ENCODE measurements at regions not wholly inside any gene's neighbourhood (a gene's known extent, or its start where the extent isn't known, plus 50 kb on each side); places are given as distances from the start of the nearest gene placed in this dataset.
"Not testable (repeated sequence)": the region's sequence is repeated elsewhere in the genome, so short reads cannot be mapped to it uniquely, and the experiment has no call there.

DNA sequence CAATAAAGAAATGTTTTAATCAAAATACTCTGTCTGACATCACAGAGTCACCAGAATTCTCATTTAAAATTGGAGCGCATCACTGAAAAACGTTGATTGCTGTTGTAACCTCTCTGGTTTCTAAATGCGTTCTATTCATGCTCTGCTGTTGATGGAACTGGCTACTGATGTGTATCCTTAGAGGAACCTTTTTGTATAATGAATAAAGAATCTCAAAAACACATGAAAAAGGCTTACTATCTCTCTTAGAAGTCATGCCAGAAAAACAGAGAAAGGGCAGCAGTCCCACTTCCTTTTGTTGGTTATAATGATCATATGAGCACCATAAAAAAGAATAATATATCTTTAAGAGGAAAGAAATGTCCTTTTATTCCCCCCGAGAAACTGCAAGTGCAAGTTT is 615.5 kb downstream of the TLE1 start:
- no peak for DNase-seq (ENCODE audit: low spot score)

DNA sequence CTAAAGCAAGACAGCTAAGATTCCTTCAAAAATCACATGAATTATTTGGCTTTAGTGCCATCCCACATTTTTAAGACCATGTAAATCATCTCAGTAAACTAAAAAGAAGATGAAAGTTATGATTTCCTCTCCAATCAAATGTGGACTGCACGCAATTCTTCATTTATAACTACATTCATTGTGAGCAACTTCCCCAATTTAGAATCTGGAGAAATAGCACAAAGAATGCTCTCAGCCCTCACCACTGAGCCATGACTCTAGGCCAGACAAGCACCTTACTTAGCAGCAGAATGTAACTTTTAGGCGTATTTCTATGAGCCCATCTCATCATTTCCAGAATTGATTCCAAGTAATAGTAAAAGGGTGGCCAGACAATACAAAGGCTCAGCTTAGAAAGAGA is 616.6 kb downstream of the TLE1 start:
- no peak for DNase-seq (ENCODE audit: low spot score)

DNA sequence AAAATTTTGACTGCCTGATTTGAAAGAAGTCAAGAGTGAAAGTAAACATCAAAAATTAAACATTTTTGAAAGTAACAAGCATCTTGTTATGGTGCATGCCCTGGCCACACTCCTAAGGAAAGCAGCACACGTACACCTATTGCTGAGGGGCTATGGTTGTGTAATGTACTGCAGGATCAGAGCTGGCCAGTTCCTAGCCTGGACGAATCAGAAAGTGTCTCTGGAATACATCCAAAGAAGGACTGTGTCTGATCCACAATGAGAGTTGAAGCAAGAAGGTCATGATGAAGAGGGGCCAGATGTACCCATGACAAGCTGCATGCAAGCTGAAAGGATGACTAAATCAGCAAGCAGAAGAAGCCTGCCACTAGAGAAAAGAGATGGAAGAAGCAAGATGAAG is 618.2 kb downstream of the TLE1 start:
- DNase-seq (ENCODE audit: low spot score) = no peak

DNA sequence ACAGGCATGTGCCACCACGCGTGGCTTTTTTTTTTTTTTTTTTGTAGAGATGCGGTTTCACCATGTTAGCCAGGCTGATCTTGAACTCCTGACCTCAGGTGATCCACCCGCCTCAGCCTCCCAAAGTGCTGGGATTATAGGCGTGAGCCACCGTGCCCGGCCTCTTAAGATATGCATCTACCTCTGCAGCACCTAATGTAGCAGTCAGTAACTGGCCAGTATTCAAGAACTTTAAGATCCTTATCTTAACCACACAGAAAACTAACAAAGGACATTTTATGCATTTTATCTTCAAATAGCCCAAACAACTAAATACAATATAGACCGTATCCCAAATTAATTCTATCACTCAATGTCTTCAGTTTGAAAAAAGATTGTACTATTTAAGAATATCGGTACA is 618.7 kb downstream of the TLE1 start:
- no peak for DNase-seq (ENCODE audit: low spot score)

DNA sequence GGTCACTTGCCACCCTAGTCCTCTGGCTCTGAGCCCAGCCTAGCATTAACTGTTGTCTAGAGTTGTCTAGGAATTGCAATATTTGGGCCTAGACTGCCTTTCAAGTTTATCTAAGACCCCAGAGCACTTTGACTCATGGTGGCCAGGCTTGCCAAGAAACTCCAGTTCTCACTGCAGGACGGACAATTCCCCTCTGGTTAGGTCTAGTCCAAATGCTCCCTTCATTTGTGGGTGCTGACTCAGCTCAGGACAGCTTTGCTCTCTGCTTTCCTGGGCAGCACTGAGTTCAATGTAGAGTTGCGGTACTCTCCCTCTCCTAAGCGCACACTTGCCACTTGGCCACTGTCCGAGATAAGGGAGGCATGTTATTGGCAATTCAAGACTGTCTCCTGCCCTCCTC is 619.4 kb downstream of the TLE1 start:
- no peak for DNase-seq (ENCODE audit: low spot score)

DNA sequence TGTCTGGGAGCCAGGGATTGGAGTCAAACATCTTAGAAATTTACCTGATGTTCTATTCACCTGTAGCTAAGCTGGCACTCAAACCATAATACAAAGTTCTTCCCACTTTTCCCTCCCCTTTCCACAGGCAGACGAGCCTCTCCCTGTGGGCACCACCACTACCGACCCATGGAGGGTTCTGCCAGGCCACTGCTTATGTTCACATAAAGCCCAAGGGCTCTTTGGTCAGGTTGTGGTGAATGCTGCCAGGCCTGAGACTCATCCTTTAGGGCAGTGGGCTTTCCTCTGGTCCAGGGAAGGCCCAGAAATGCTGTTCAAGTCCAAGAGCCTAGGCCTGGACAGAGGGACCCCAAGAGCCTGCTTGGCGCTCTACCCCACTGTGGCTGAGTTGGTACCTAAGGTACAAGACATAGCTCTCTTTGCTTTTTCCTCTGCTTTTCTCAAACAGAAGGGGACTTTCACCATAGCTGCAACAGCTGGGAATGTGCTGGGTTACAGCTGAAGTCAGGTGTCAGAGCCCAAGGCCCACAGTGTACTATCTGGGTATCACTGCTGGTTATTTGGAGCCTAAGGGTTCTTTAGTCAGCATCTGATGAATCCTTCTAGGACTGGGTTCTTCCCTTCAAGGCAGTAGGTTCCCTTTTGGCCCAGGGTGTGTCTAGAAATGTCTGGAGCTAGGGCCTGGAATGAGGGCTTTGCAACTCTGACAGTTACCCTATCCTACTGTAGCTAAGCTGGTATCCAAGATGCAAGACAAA is 620.1 kb downstream of the TLE1 start:
- DNase-seq (ENCODE audit: low spot score) = no peak

DNA sequence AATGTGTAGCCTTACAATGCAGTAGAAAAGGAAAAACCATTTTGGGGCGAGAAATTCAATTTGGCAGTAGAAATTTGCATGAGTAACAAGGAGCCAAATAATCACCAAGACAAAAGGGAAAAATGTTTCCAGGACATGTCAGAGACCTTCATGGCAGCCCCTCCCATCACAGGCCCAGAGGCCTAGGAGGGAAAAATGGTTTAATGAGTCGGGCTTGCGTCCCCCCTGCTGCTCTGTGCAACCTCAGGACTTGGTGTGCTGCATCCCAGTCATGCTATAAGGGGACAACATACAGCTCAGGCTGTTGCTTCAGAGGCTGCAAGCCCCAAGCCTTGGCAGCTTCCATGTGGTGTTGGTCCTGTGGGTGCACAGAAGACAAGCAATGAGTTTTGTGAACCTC is 626.4 kb downstream of the TLE1 start:
- not testable (repeated sequence) for DNase-seq (ENCODE audit: low spot score)

DNA sequence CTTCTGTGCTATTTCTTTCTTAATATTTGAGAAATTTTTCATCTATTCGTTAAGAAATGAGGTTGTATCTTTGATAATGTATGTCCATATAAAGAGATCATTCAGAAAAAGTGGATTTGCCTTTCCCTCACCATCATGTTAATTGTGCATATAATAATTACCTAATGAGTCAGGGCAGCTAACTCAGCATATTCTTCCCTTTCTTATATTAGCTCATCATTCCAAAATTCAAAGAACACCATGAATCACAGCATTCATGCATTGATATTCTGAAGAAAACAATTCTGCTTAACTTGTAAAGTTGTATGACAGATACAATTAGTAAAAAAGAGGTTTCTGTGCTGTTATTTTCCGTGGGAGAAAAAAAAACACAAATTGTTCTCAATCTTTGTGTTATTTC is 630.6 kb downstream of the TLE1 start:
- no peak for DNase-seq (ENCODE audit: low spot score)

DNA sequence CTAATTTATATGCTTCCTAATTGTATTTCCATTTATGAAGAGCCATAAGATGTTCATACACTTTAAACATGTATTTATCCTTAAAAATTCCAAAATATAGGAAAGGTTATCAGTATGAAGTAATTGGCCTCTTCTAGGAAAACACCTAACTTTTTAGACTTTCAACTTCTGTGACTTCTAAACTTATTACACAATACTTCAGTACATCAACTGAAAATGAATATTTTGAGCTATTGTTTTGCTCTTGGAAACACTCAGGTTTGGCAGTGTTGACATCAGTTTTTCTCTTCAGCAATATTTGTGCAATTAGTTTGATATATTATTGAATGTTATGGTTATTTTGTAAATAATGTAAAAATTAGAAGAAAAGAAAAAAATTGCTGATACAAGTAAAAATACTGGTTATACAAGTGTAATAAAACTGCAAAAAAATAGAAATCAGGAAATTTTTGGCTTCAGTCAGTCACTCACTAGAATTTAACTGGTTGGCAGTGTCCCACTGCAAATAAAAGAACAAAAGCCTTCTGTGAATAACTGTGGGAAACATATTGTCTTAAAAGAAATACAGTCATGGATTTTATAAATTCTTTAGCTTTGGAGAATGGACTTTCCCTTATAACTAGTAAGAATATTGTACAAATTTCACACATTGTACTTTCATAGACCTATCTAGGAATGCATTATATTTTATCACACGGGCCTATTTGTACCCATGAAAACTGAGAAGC is 635.9 kb downstream of the TLE1 start:
- no peak for DNase-seq (ENCODE audit: low spot score)

DNA sequence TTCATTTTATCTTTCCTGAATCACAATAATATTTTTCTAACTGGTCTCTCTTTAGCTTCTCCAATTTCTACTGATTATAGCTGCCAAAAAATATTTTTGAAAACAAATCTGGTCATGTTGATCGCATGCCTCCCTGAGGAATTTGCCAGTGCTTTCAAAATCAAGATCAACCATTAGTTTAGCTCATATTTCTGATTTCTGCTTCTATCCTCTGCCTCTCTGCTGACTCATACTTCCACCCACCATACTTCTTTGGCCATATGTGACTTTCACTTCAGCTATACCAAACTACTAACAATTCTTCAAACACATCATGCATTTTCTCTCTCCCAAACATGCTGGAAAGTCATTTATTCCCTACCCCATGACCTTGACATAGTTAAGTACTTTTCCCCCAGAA is 636.5 kb downstream of the TLE1 start:
- peak; percentile 5 for DNase-seq (ENCODE audit: low spot score)

DNA sequence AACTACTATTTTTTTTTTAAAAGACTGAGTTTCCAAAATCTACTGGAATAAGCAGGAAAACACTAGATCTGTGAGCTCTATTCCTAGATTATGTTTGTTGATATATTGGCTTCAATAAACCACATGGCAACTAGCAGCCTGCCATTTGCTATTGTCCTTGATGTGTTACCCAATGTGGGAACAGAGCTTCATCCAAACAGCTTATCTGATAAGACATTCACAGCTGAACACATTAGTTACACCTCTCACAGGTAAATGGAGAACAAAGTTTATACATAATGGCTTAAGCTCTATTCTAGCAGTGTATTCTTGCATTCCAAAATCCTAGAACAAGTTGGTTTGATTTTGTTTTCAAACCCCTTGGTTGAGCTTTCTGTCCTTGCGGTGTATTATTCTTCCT is 642.1 kb downstream of the TLE1 start:
- no peak for DNase-seq (ENCODE audit: low spot score)

DNA sequence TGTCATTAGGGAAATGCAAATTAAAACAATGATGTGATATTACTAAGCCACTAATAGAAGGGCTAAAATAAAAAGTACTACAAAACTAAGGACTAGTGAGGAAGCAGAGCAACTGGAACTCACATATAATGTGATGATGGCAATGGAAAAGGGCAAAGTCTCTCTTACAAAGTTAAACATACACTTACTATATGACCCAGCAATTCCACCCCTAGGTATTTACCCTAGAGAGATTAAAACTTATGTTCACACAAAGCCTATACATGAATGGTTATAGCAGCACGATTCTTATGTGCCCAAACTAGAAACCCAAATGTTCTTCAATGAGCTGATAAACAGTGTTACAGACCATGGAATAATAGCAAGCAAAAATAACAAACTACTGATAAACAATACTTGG is 643.7 kb downstream of the TLE1 start:
- DNase-seq (ENCODE audit: low spot score) = no peak

DNA sequence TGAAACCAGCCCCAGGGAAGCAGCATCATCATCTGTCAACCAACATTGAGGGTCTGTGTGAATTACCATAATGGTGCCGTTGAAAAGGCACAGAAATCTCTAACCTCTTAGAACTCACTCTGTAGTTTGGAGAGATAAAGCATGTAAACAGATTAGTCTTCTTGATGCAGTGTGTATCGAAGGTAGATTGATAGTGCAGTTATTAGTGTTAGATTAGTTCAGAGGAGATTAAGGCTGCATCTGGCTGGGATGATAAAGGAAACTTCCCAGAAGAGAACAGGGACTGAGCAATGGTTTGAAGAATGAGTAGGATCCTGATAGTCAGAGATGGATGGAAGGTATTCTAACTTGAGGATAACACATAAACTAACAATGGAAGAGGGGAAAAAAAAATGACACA is 651.5 kb downstream of the TLE1 start:
- no peak for DNase-seq (ENCODE audit: low spot score)

DNA sequence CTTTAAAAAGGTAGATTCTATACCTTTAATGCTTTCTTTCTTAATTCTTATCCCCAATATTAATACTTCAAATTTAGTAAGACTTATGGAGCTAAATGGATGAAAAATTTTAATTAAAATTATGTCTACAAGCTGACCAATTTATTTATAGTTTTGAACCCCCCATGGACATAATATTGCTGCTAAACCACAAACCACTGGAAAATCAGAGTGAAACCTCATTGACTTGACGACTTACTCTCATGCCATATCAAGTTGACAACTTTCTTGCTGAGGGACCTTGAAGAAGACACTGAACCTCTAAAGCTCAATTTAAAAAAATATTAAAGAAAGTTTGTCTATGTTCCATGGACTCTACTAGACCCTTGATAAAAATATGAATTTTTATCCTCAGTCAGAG is 653.7 kb downstream of the TLE1 start:
- no peak for DNase-seq (ENCODE audit: low spot score)

DNA sequence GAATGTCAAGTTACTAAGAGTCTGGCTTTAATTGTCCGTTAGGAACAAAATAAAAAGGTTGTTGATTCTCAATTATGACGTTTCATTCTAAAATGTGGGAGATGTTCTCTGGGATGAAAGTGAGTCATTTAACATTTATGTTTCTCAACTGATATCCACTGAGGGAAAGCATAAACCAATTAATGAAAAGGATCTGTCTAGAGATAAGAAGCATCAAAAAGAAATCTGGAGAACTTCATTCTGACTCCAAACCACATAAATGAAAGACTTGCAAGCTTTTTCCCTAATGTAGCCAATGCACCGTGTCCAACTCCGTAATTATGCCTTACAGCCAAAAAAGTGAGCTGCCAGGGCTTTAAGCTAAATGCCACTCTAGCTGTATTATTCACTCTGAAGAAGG is 654.2 kb downstream of the TLE1 start:
- no peak for DNase-seq (ENCODE audit: low spot score)

DNA sequence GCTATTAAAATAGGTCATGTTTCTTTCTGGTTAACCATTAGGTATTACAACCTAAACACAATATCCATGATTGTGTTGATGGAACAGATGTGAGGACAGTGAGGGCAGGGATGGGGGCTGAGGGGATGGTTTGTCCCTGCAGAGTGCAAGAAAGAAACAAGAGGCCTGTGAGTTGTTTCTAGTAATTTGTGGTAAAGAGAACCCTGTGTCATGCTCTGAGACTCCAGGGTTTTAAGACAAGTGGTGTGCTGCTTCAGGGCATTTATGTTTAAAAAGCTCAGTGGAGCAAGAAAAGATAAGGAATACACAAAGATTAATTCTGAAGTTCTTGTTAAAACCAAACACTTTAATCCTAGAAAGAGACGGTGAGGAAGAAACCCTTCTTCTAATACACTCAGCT is 656.5 kb downstream of the TLE1 start:
- no peak for DNase-seq (ENCODE audit: low spot score)

DNA sequence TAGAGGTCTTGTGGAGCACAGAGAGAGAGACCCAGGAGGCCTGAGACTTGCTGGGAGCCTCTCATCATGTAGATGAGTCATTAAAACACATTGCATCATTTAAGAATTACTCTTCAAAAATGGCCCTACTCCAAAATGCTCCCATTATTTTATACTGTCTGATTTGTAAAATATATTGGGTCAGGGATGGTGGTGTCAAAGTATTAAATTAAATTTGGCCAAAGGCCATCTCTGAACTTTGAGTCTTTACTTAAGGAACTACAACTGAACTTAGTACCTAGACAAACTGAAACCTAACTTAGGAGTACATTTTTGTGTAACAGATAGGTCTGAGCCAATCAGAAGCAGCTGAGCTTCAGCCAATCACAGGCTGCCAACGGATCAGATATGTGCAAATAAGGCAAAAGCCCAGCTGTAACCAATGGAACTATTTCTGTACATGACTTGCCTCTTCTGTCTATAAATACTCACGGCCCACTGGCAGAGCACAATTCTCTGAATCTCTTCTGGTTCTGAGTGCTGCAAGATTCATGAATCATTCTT is 657.2 kb downstream of the TLE1 start:
- peak; percentile 50 for DNase-seq (ENCODE audit: low spot score)

DNA sequence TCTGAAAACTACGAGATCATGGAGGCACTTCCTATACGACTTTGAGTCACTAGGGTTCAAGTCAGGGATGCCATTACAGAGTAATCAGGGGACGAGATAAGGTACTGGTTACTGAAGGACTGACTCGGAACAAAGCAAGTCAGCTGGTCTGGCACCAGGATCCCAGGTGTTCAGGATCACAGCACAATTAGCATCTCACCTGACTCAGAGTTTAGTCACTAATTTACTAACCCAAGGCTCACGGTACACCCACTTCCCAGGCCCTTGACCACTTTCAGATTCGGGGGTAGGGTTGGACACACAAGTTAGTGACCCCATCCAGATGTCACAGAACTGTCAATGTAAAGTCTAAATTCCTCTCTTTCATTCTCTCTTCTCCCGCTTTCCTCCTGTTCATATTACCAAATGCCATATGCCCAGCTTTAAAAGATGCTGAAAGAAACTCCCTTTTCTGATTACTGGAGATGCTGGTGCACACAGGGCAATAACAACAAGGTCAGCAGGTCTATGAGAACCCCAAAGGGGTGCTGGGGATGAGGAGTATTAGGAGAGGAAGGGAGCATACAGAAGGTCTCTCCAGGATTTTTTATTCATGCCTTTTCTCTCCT is 657.8 kb downstream of the TLE1 start:
- no peak for DNase-seq (ENCODE audit: low spot score)

DNA sequence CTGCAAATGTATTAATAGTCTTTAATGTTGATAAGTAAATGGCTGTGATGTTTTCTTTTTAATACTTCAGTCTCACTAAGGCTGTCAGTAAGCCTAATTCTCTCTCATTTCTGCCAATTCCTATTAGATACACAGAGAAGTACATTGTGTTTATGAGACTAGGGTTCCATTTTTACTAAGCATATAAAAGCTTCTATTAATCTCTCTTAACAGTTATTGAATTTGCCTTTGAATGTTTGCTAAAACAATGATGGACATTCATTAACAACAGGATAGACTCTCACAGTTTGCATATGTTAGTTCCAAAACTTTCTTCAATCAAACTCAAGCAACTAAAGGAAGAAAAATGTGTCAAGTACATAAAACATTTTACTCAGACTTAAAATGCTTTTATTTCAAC is 659.3 kb downstream of the TLE1 start:
- DNase-seq (ENCODE audit: low spot score) = no peak

DNA sequence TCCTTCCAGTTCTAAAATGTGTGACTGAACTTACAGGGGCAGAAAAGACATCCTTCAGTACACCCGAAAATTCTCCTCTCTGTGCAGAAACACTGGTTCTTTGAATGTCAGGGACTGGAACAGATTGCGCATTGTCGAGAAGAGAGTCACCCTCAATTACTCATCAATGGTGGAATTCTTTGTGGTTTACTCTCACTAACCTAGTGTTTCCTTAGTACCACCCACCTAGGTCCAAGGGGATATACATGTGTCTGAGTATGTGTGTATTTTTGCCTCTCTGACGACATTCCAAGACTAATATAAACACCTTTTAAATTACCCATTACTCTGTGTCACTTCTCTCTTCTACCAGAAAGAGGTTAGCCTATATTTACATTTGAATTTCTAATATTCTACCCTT is 660.8 kb downstream of the TLE1 start:
- peak; percentile 76 for DNase-seq (ENCODE audit: low spot score)

DNA sequence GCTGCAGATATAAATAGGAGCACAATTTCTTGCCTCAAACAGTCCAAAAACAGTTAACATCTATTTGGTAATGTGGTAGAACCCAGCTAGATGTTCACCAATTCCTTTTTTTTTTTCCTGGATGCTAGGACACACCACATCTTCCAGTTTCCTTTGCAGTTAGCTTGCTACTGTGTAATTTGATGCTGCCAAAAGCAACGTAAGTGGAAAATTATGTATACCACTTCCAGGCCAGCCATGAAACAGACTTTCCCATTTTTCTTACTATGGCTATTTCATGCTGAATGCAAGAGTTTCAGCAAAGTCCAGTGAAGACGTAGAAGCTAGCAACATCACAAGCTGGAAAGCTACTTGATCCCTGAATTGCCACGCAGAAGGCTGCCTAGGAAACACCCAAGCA is 667.2 kb downstream of the TLE1 start:
- no peak for DNase-seq (ENCODE audit: low spot score)

DNA sequence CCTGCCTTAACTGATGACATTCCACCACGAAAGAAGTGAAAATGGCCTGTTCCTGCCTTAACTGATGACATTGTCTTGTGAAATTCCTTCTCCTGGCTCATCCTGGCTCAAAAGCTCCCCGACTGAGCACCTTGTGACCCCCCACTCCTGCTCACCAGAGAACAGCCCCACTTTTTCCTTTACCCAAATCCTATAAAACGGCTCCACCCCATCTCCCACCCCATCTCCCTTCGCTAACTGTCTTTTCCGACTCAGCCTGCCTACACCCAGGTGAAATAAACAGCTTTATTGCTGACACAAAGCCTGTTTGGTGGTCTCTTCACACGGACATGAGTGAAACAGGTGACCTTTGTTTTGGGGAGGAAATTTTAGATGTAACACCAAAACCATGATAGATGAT is 674.4 kb downstream of the TLE1 start:
- not testable (repeated sequence) for DNase-seq (ENCODE audit: low spot score)

DNA sequence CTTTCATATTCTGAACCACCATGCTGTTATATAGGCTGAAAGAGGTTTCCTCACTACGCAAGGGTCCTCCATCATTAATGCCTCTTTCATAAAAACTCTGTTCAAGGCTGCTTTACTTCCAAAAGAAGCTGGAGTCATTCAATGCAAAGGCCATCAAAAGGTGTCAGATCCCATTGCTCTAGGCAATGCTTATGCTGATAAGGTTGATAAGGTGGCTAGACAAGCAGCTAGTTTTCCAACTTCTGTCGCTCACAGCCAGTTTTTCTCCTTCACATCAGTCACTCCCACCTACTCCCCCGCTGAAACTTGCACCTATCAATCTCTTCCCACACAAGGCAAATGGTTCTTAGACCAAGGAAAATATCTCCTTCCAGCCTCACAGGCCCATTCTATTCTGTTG is 676.2 kb downstream of the TLE1 start:
- DNase-seq (ENCODE audit: low spot score) = not testable (repeated sequence)

Measured in GM03348 (cell line).